ENCODE measurements at regions not wholly inside any gene's neighbourhood (a gene's known extent, or its start where the extent isn't known, plus 50 kb on each side); places are given as distances from the start of the nearest gene placed in this dataset.

GRCh38 chr9:587527-587926, 254.0 kb upstream of the DMRT1 start:
- Histone ChIP-seq H3K27me3 (no peaks in the 10 kb centered on the region), H3K4me3 (ENCODE audit: low read depth in 1 of 2, low read length in 1 of 2) (no peak overlapping the region), H3K36me3 (no peaks in the 10 kb centered on the region), H3K9me3 (no peaks in the 10 kb centered on the region), H3K27ac (no peak overlapping the region), H3K4me1 (ENCODE audit: control insufficient read depth in 1 of 2, insufficient read depth in 1 of 2, low read depth in 1 of 2, low read length in 1 of 2) (peaks cover 13 to 31% of the 10 kb centered on the region in 2 experiments)
- no peak for TF ChIP-seq CTCF (IDR thresholded peaks at IDR 0.05)

GRCh38 chr9:588981-589380, 252.5 kb upstream of the DMRT1 start:
- H3K27ac ChIP-seq: no peak overlapping the region
- H3K27me3 ChIP-seq: no peaks in the 10 kb centered on the region
- no peak for TF ChIP-seq CTCF (IDR thresholded peaks at IDR 0.05)
- H3K4me1 ChIP-seq (ENCODE audit: control insufficient read depth in 1 of 2, insufficient read depth in 1 of 2, low read depth in 1 of 2, low read length in 1 of 2): peaks cover 13 to 31% of the 10 kb centered on the region in 2 experiments
- no peaks in the 10 kb centered on the region for H3K36me3 ChIP-seq
- no peaks in the 10 kb centered on the region for H3K9me3 ChIP-seq
- H3K4me3 ChIP-seq (ENCODE audit: low read depth in 1 of 2, low read length in 1 of 2): no peak overlapping the region

- no peak overlapping the region for H3K27ac ChIP-seq
- H3K9me3 ChIP-seq: no peaks in the 10 kb centered on the region
- no peaks in the 10 kb centered on the region for H3K27me3 ChIP-seq
- no peak overlapping the region for H3K4me3 ChIP-seq (ENCODE audit: low read depth in 1 of 2, low read length in 1 of 2)
- no peak for TF ChIP-seq CTCF (IDR thresholded peaks at IDR 0.05)
- H3K4me1 ChIP-seq (ENCODE audit: control insufficient read depth in 1 of 2, insufficient read depth in 1 of 2, low read depth in 1 of 2, low read length in 1 of 2): peaks cover 13 to 31% of the 10 kb centered on the region in 2 experiments
- H3K36me3 ChIP-seq: no peaks in the 10 kb centered on the region
These were observed 251.8 kb upstream of the DMRT1 start for GRCh38 chr9:589723-590122.

- Histone ChIP-seq H3K9me3 (no peaks in the 10 kb centered on the region), H3K36me3 (no peaks in the 10 kb centered on the region), H3K27me3 (no peaks in the 10 kb centered on the region), H3K4me3 (ENCODE audit: low read depth in 1 of 2, low read length in 1 of 2) (no peak overlapping the region), H3K27ac (no peak overlapping the region), H3K4me1 (ENCODE audit: control insufficient read depth in 1 of 2, insufficient read depth in 1 of 2, low read depth in 1 of 2, low read length in 1 of 2) (peaks cover 13 to 31% of the 10 kb centered on the region in 2 experiments)
- no peak for TF ChIP-seq CTCF (IDR thresholded peaks at IDR 0.05)
These were observed 250.2 kb upstream of the DMRT1 start for GRCh38 chr9:591292-591691.

GRCh38 chr9:592225-592624, 249.3 kb upstream of the DMRT1 start:
- no peaks in the 10 kb centered on the region for H3K9me3 ChIP-seq
- H3K4me3 ChIP-seq (ENCODE audit: low read depth in 1 of 2, low read length in 1 of 2): no peak overlapping the region
- no peak overlapping the region for H3K27ac ChIP-seq
- no peaks in the 10 kb centered on the region for H3K27me3 ChIP-seq
- peaks cover 13 to 31% of the 10 kb centered on the region in 2 experiments for H3K4me1 ChIP-seq (ENCODE audit: control insufficient read depth in 1 of 2, insufficient read depth in 1 of 2, low read depth in 1 of 2, low read length in 1 of 2)
- TF ChIP-seq CTCF (IDR thresholded peaks at IDR 0.05): no peak
- H3K36me3 ChIP-seq: no peaks in the 10 kb centered on the region

- Histone ChIP-seq H3K4me3 (ENCODE audit: low read depth in 1 of 2, low read length in 1 of 2) (no peak overlapping the region), H3K27me3 (no peaks in the 10 kb centered on the region), H3K36me3 (no peaks in the 10 kb centered on the region), H3K4me1 (ENCODE audit: control insufficient read depth in 1 of 2, insufficient read depth in 1 of 2, low read depth in 1 of 2, low read length in 1 of 2) (peaks cover 13 to 31% of the 10 kb centered on the region in 2 experiments), H3K9me3 (no peaks in the 10 kb centered on the region), H3K27ac (no peak overlapping the region)
- TF ChIP-seq CTCF (IDR thresholded peaks at IDR 0.05): no peak
These were observed 248.8 kb upstream of the DMRT1 start for GRCh38 chr9:592733-593132.
